NCI-H748 (cell line): ENCODE measurements at regions not wholly inside any gene's neighbourhood (a gene's known extent, or its start where the extent isn't known, plus 50 kb on each side); places are given as distances from the start of the nearest gene placed in this dataset.

Source experiments
- DNase-seq: peaks from one replicate; lab custom pipeline; 2025; ENCODE audit not compliant: unreplicated experiment; lab: John Stamatoyannopoulos, UW

GRCh38 chr6:53417141-53417540 is 68.4 kb upstream of the ELOVL5 start:
- DNase-seq, result no peak

- DNase-seq, result no peak
These were observed 64.6 kb upstream of the ELOVL5 start for GRCh38 chr6:53413326-53413725.

- no peak for DNase-seq
These were observed 64.0 kb upstream of the ELOVL5 start for GRCh38 chr6:53412751-53413150.

GRCh38 chr6:53412021-53412715 is 63.4 kb upstream of the ELOVL5 start:
- DNase-seq, result no peak

- no peak for DNase-seq
These were observed 62.7 kb upstream of the ELOVL5 start for GRCh38 chr6:53411451-53411850.

DNA sequence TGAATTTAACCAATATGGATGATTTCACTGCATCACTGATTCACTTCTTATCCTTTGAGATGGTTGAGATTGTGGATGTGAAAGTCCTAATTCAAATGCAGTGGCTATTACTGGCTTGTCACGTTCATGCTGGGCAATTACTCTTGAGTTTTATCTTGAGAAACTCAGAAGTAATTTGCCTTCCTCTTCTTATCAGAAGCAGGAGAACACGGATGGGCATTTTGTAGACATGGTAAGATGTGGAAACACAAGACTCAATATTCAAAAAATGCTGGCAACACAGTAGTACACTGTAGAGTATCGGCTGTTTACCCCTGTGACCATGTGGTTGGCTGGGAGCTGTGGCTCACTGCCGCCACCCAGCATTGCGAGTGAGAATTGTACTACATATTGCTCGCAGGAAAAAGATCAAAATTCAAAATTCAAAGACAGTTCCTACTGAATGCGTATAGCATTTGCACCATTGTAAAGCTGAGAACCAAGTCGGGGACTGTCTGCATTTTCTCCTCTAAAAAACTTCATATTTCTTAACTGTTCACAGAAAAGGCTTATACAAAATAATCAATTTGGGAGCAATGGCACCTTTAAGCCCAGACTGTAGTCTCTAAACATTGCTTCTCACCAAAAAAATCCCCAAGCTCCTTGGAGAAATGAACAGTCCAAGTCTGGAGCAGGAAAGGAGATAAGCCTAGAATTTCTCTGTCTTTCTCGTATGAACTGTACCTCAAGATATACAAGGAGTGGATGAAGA is 61.9 kb upstream of the ELOVL5 start:
- peak; percentile 60 for DNase-seq

DNA sequence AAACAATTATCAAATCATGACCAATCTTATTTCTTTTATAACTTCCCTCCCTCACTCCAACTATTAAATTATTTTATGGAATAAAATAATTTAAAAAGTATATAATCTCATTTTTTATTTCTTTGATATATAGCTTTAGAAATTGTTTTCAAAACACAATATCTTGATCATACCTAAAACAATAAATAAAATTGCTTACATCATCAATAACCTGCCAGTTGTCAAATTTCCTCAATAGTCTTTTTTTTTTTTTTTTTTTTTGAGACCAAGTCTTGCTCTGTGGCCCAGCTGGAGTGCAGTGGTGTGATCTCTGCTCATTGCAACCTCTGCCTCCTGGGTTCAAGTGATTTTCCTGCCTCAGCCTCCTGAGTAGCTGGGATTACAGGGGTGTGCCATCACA is 60.1 kb upstream of the ELOVL5 start:
- DNase-seq, result no peak

GRCh38 chr6:53399027-53399344 is 50.2 kb upstream of the ELOVL5 start:
- no peak for DNase-seq

- no peak for DNase-seq
These were observed 49.7 kb upstream of the ELOVL5 start for GRCh38 chr6:53398247-53399026.
